ENCODE measurements at regions not wholly inside any gene's neighbourhood (a gene's known extent, or its start where the extent isn't known, plus 50 kb on each side); places are given as distances from the start of the nearest gene placed in this dataset.

GRCh38 chr2:67066782-67067181 is 330.4 kb upstream of the ETAA1 start:
- Mint-ChIP-seq H3K9me3 (peaks cover 6% of the 10 kb centered on the region), H3K27ac (no peak overlapping the region), H3K36me3 (ENCODE audit: low read depth) (no peaks in the 10 kb centered on the region), H3K4me3 (no peak overlapping the region), H3K4me1 (no peaks in the 10 kb centered on the region), H3K27me3 (no peaks in the 10 kb centered on the region)
- no peak for ATAC-seq (replicated peaks)

- Mint-ChIP-seq H3K4me1 (no peaks in the 10 kb centered on the region), H3K27ac (no peak overlapping the region), H3K9me3 (peaks cover 6% of the 10 kb centered on the region), H3K4me3 (no peak overlapping the region), H3K27me3 (no peaks in the 10 kb centered on the region), H3K36me3 (ENCODE audit: low read depth) (no peaks in the 10 kb centered on the region)
- ATAC-seq (replicated peaks): no peak
Measured at GRCh38 chr2:67067656-67068055, 329.5 kb upstream of the ETAA1 start.

- Mint-ChIP-seq H3K27ac (no peak overlapping the region), H3K9me3 (peaks cover 6% of the 10 kb centered on the region), H3K36me3 (ENCODE audit: low read depth) (no peaks in the 10 kb centered on the region), H3K4me3 (no peak overlapping the region), H3K4me1 (no peaks in the 10 kb centered on the region), H3K27me3 (no peaks in the 10 kb centered on the region)
- ATAC-seq (replicated peaks): no peak
Measured at GRCh38 chr2:67070826-67071225, 326.3 kb upstream of the ETAA1 start.

- Mint-ChIP-seq H3K9me3 (no peaks in the 10 kb centered on the region), H3K27me3 (no peaks in the 10 kb centered on the region), H3K4me1 (no peaks in the 10 kb centered on the region), H3K4me3 (no peak overlapping the region), H3K27ac (no peak overlapping the region), H3K36me3 (ENCODE audit: low read depth) (no peaks in the 10 kb centered on the region)
- no peak for ATAC-seq (replicated peaks)
Measured at GRCh38 chr2:67075056-67075455, 322.1 kb upstream of the ETAA1 start.

- Mint-ChIP-seq H3K27me3 (no peaks in the 10 kb centered on the region), H3K27ac (no peak overlapping the region), H3K9me3 (no peaks in the 10 kb centered on the region), H3K4me1 (no peaks in the 10 kb centered on the region), H3K36me3 (ENCODE audit: low read depth) (no peaks in the 10 kb centered on the region), H3K4me3 (no peak overlapping the region)
- ATAC-seq (replicated peaks): no peak
Measured at GRCh38 chr2:67075530-67076238, 321.4 kb upstream of the ETAA1 start.

GRCh38 chr2:67076239-67076624 is 320.9 kb upstream of the ETAA1 start:
- no peaks in the 10 kb centered on the region for H3K27me3 Mint-ChIP-seq
- no peak overlapping the region for H3K4me3 Mint-ChIP-seq
- no peak overlapping the region for H3K27ac Mint-ChIP-seq
- no peaks in the 10 kb centered on the region for H3K36me3 Mint-ChIP-seq (ENCODE audit: low read depth)
- ATAC-seq (replicated peaks): no peak
- no peaks in the 10 kb centered on the region for H3K9me3 Mint-ChIP-seq
- no peaks in the 10 kb centered on the region for H3K4me1 Mint-ChIP-seq

- Mint-ChIP-seq H3K36me3 (ENCODE audit: low read depth) (no peaks in the 10 kb centered on the region), H3K9me3 (no peaks in the 10 kb centered on the region), H3K27ac (no peak overlapping the region), H3K4me1 (no peaks in the 10 kb centered on the region), H3K27me3 (no peaks in the 10 kb centered on the region), H3K4me3 (no peak overlapping the region)
- ATAC-seq (replicated peaks): no peak
Measured at GRCh38 chr2:67079729-67080128, 317.4 kb upstream of the ETAA1 start.

GRCh38 chr2:67082813-67083212 is 314.3 kb upstream of the ETAA1 start:
- Mint-ChIP-seq H3K9me3 (peaks cover 4% of the 10 kb centered on the region), H3K4me3 (no peak overlapping the region), H3K36me3 (ENCODE audit: low read depth) (no peaks in the 10 kb centered on the region), H3K27me3 (no peaks in the 10 kb centered on the region), H3K4me1 (no peaks in the 10 kb centered on the region), H3K27ac (no peak overlapping the region)
- no peak for ATAC-seq (replicated peaks)

- Mint-ChIP-seq H3K36me3 (ENCODE audit: low read depth) (no peaks in the 10 kb centered on the region), H3K9me3 (peaks cover 10% of the 10 kb centered on the region), H3K27ac (no peak overlapping the region), H3K4me3 (no peak overlapping the region), H3K27me3 (no peaks in the 10 kb centered on the region), H3K4me1 (no peaks in the 10 kb centered on the region)
- ATAC-seq (replicated peaks): no peak
Measured at GRCh38 chr2:67083951-67084350, 313.2 kb upstream of the ETAA1 start.

GRCh38 chr2:67085146-67085545 is 312.0 kb upstream of the ETAA1 start:
- Mint-ChIP-seq H3K9me3 (peaks cover 10% of the 10 kb centered on the region), H3K27ac (no peak overlapping the region), H3K27me3 (no peaks in the 10 kb centered on the region), H3K36me3 (ENCODE audit: low read depth) (no peaks in the 10 kb centered on the region), H3K4me3 (no peak overlapping the region), H3K4me1 (no peaks in the 10 kb centered on the region)
- ATAC-seq (replicated peaks): no peak

- no peaks in the 10 kb centered on the region for H3K36me3 Mint-ChIP-seq (ENCODE audit: low read depth)
- H3K27ac Mint-ChIP-seq: no peak overlapping the region
- H3K9me3 Mint-ChIP-seq: peaks cover 6% of the 10 kb centered on the region
- no peaks in the 10 kb centered on the region for H3K4me1 Mint-ChIP-seq
- H3K4me3 Mint-ChIP-seq: no peak overlapping the region
- H3K27me3 Mint-ChIP-seq: no peaks in the 10 kb centered on the region
- ATAC-seq (replicated peaks): no peak
Measured at GRCh38 chr2:67091681-67092080, 305.5 kb upstream of the ETAA1 start.

GRCh38 chr2:67095121-67095520 is 302.0 kb upstream of the ETAA1 start:
- H3K9me3 Mint-ChIP-seq: no peaks in the 10 kb centered on the region
- no peaks in the 10 kb centered on the region for H3K36me3 Mint-ChIP-seq (ENCODE audit: low read depth)
- H3K4me3 Mint-ChIP-seq: no peak overlapping the region
- H3K4me1 Mint-ChIP-seq: no peaks in the 10 kb centered on the region
- H3K27me3 Mint-ChIP-seq: no peaks in the 10 kb centered on the region
- H3K27ac Mint-ChIP-seq: no peak overlapping the region
- ATAC-seq (replicated peaks): no peak

GRCh38 chr2:67096886-67097285 is 300.2 kb upstream of the ETAA1 start:
- ATAC-seq (replicated peaks): no peak
- Mint-ChIP-seq H3K36me3 (ENCODE audit: low read depth) (no peaks in the 10 kb centered on the region), H3K9me3 (no peaks in the 10 kb centered on the region), H3K4me3 (no peak overlapping the region), H3K27ac (no peak overlapping the region), H3K4me1 (no peaks in the 10 kb centered on the region), H3K27me3 (no peaks in the 10 kb centered on the region)

- Mint-ChIP-seq H3K27me3 (no peaks in the 10 kb centered on the region), H3K4me1 (no peaks in the 10 kb centered on the region), H3K4me3 (no peak overlapping the region), H3K27ac (no peak overlapping the region), H3K9me3 (peaks cover 3% of the 10 kb centered on the region), H3K36me3 (ENCODE audit: low read depth) (no peaks in the 10 kb centered on the region)
- ATAC-seq (replicated peaks): no peak
Measured at GRCh38 chr2:67103157-67103556, 294.0 kb upstream of the ETAA1 start.

- H3K27me3 Mint-ChIP-seq: no peaks in the 10 kb centered on the region
- H3K36me3 Mint-ChIP-seq (ENCODE audit: low read depth): no peaks in the 10 kb centered on the region
- ATAC-seq (replicated peaks): no peak
- H3K4me1 Mint-ChIP-seq: no peaks in the 10 kb centered on the region
- no peak overlapping the region for H3K4me3 Mint-ChIP-seq
- H3K9me3 Mint-ChIP-seq: peaks cover 3% of the 10 kb centered on the region
- H3K27ac Mint-ChIP-seq: no peak overlapping the region
Measured at GRCh38 chr2:67108231-67108630, 288.9 kb upstream of the ETAA1 start.

GRCh38 chr2:67124531-67124930 is 272.6 kb upstream of the ETAA1 start:
- ATAC-seq (replicated peaks): no peak
- no peaks in the 10 kb centered on the region for H3K36me3 Mint-ChIP-seq (ENCODE audit: low read depth)
- no peaks in the 10 kb centered on the region for H3K27me3 Mint-ChIP-seq
- H3K9me3 Mint-ChIP-seq: no peaks in the 10 kb centered on the region
- no peak overlapping the region for H3K4me3 Mint-ChIP-seq
- no peak overlapping the region for H3K27ac Mint-ChIP-seq
- no peaks in the 10 kb centered on the region for H3K4me1 Mint-ChIP-seq
